ENCODE measurements at regions not wholly inside any gene's neighbourhood (a gene's known extent, or its start where the extent isn't known, plus 50 kb on each side); places are given as distances from the start of the nearest gene placed in this dataset.

DNA sequence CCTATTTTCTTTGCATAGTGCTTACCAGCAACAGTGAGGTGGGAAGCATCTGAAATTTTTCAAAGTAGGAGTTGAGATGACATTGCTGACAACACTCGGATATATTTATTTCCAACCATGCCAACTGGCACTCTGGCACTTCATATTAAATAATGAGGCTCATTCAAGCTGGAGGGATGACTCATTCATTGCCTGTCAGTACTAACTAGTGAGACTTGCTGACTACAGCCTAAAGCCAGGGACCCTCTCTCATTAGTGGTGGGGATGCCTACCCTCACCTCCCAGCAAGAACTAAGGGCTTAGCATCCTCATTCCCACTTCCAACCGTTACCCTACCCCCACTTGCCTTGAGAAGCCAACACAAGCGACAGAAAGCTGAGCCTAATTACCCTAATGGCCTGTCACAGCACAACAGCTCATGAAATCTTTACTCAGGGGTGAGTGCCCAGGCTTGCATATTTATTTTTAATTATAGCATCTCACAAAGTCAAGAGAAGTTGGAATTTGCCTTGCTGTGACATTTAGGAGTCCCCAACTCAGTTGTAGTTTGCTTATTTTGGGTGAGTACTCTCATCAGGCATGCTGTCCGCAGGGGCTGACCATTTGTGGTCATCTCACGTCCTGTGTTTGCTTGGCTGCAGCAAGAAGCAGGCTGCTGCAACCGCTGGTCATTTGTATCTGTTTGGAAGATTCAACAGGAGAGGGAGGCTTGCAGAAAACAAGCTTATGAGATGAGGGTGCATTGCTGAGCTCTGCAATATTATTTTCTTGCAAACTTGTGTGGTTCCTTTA is 181.6 kb upstream of the POU2AF2 start:
- Histone ChIP-seq H3K27me3 (ENCODE audit: insufficient read depth, low read depth, severe bottlenecking) (no peaks in the 10 kb centered on the region), H3K4me3 (ENCODE audit: low read depth, low read length) (no peak overlapping the region), H3K27ac (no peak overlapping the region), H3K9me3 (ENCODE audit: severe bottlenecking) (peaks cover 3% of the 10 kb centered on the region), H3K36me3 (no peaks in the 10 kb centered on the region)
- TF ChIP-seq, protein P1, sequence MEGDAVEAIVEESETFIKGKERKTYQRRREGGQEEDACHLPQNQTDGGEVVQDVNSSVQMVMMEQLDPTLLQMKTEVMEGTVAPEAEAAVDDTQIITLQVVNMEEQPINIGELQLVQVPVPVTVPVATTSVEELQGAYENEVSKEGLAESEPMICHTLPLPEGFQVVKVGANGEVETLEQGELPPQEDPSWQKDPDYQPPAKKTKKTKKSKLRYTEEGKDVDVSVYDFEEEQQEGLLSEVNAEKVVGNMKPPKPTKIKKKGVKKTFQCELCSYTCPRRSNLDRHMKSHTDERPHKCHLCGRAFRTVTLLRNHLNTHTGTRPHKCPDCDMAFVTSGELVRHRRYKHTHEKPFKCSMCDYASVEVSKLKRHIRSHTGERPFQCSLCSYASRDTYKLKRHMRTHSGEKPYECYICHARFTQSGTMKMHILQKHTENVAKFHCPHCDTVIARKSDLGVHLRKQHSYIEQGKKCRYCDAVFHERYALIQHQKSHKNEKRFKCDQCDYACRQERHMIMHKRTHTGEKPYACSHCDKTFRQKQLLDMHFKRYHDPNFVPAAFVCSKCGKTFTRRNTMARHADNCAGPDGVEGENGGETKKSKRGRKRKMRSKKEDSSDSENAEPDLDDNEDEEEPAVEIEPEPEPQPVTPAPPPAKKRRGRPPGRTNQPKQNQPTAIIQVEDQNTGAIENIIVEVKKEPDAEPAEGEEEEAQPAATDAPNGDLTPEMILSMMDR (IDR thresholded peaks at IDR 0.05; ENCODE audit: low read depth, low read length): no peak
- DNase-seq: peak; percentile 21

DNA sequence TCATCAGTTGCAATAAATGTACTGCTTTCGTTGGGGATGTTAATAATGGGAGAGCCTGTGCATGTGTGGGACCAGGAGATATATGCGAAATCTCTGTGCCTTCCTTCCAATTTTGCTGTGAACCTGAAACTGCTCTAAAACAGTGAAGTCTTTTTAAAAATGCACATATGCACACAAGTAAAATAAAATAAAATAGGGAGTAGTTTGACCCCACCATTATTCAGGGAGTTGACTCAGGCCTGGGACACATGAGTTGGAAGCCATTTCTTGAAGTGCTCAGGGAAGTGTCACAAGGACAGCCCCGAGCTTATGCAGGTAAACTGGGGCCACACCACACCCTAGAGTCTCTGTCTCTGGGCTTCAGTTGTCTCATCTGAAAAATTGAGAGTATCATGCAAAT is 183.1 kb upstream of the POU2AF2 start:
- H3K36me3 ChIP-seq: no peaks in the 10 kb centered on the region
- no peak for DNase-seq
- TF ChIP-seq, protein P1 (IDR thresholded peaks at IDR 0.05; ENCODE audit: low read depth, low read length): no peak
- no peak overlapping the region for H3K4me3 ChIP-seq (ENCODE audit: low read depth, low read length)
- no peaks in the 10 kb centered on the region for H3K9me3 ChIP-seq (ENCODE audit: severe bottlenecking)
- no peaks in the 10 kb centered on the region for H3K27me3 ChIP-seq (ENCODE audit: insufficient read depth, low read depth, severe bottlenecking)
- no peak overlapping the region for H3K27ac ChIP-seq

DNA sequence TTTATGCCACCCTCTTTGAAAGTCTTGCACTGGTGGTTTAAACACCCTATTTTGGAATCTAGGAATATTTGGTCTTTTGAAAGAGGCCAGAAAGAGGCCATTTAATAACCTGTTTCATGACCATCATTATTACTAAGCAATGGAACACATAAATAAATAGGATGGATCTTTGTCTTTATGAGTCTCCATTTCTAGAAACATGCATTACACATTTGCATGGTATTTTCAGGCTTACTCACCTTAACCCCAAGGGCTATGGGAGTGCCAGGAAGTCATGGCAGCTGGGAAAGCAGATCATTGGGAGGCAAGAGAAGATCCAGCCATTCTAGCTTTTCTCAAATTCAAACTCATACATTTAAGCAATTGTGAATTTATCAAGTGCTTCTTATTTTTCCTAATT is 185.8 kb upstream of the POU2AF2 start:
- TF ChIP-seq, protein P1 (IDR thresholded peaks at IDR 0.05; ENCODE audit: low read depth, low read length): no peak
- H3K27ac ChIP-seq: no peak overlapping the region
- no peak overlapping the region for H3K4me3 ChIP-seq (ENCODE audit: low read depth, low read length)
- H3K36me3 ChIP-seq: no peaks in the 10 kb centered on the region
- no peak for DNase-seq
- peaks cover 3% of the 10 kb centered on the region for H3K9me3 ChIP-seq (ENCODE audit: severe bottlenecking)
- no peaks in the 10 kb centered on the region for H3K27me3 ChIP-seq (ENCODE audit: insufficient read depth, low read depth, severe bottlenecking)

DNA sequence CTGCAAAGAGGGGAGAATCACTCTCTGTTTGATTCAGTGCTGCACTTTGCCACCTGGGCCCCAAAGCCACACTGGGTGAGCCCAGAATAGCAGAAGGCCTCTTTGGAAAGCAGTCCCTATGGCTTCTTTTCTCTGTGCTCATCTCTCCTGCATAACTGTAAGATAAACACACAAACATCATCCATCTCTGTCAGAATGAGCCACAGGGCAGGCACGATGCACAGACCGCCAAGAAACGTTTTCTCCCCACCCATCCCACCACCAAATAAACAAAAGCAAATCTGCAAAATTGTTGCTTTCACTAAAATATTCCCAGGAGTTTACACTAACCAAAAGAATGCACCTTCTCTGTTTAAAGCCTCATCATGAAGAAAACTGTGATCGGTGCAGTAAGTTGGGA is 196.4 kb upstream of the POU2AF2 start:
- Histone ChIP-seq H3K9me3 (ENCODE audit: severe bottlenecking) (peaks cover 2% of the 10 kb centered on the region), H3K36me3 (no peaks in the 10 kb centered on the region), H3K27me3 (ENCODE audit: insufficient read depth, low read depth, severe bottlenecking) (no peaks in the 10 kb centered on the region), H3K27ac (no peak overlapping the region), H3K4me3 (ENCODE audit: low read depth, low read length) (no peak overlapping the region)
- TF ChIP-seq, protein P1 (IDR thresholded peaks at IDR 0.05; ENCODE audit: low read depth, low read length): no peak
- DNase-seq: no peak

DNA sequence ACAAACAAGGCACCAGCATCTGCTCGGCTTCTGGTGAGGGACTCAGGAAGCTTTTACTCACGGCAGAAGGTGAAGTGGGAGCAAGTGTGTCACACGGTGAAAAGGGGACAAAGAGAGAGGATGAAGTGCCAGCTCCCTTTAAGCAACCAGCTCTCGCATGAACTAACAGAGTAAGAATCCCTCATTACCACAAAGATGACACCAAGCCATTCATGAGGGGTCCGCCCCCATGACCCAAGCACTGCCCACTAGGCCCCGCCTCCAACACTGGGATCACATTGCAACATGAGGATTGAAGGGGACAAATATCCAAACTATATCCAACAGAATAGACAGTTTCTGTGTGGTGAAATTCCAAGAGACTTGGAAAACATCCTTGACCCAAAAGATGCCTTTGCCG is 198.2 kb upstream of the POU2AF2 start:
- TF ChIP-seq, protein P1 (IDR thresholded peaks at IDR 0.05; ENCODE audit: low read depth, low read length): no peak
- DNase-seq: no peak
- Histone ChIP-seq H3K27me3 (ENCODE audit: insufficient read depth, low read depth, severe bottlenecking) (no peaks in the 10 kb centered on the region), H3K36me3 (no peaks in the 10 kb centered on the region), H3K4me3 (ENCODE audit: low read depth, low read length) (no peak overlapping the region), H3K27ac (no peak overlapping the region), H3K9me3 (ENCODE audit: severe bottlenecking) (peaks cover 2% of the 10 kb centered on the region)

DNA sequence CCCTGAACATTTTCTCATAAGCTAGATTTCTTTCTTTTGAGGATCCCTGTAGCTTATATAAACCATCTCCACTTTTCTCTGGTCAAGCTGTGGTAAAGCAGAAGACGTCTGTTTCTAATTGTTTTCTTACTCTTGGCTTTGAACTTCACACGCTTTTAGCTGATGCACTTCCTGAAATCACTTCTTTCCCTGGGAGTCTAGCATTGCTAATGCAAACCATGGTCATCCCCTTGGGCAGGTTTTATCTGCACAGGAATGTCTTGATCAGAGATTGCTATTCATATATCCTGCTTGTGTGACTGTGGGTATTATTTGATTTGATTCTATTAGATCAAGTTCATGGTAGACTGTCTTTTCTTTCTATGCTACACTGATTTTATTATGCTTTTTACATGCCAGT is 199.2 kb upstream of the POU2AF2 start:
- TF ChIP-seq, protein P1 (IDR thresholded peaks at IDR 0.05; ENCODE audit: low read depth, low read length): no peak
- no peak for DNase-seq
- H3K27ac ChIP-seq: no peak overlapping the region
- H3K4me3 ChIP-seq (ENCODE audit: low read depth, low read length): no peak overlapping the region
- H3K36me3 ChIP-seq: no peaks in the 10 kb centered on the region
- H3K27me3 ChIP-seq (ENCODE audit: insufficient read depth, low read depth, severe bottlenecking): no peaks in the 10 kb centered on the region
- H3K9me3 ChIP-seq (ENCODE audit: severe bottlenecking): peaks cover 2% of the 10 kb centered on the region
